AG09309 (cell line): ENCODE measurements at regions not wholly inside any gene's neighbourhood (a gene's known extent, or its start where the extent isn't known, plus 50 kb on each side); places are given as distances from the start of the nearest gene placed in this dataset.

Experiments used
- DNase-seq: peaks from one replicate; pipeline ENCODE4 v3.0.0-alpha.2; 2010; ENCODE audit warnings: low read depth
- H3K4me3 ChIP-seq: 2 replicates; pipeline ENCODE4 v1.5.1; 2011; ENCODE audit warnings: mild to moderate bottlenecking, low read depth, low read length, moderate library complexity; ENCODE audit not compliant: control insufficient read depth
- CTCF ChIP-seq: IDR thresholded peaks from 2 replicates; pipeline ENCODE4 v1.5.1; 2011; ENCODE audit warnings: mild to moderate bottlenecking, low read depth, low read length, inconsistent platforms; ENCODE audit not compliant: insufficient read depth, control insufficient read depth; ENCODE audit errors: missing control alignments

DNA sequence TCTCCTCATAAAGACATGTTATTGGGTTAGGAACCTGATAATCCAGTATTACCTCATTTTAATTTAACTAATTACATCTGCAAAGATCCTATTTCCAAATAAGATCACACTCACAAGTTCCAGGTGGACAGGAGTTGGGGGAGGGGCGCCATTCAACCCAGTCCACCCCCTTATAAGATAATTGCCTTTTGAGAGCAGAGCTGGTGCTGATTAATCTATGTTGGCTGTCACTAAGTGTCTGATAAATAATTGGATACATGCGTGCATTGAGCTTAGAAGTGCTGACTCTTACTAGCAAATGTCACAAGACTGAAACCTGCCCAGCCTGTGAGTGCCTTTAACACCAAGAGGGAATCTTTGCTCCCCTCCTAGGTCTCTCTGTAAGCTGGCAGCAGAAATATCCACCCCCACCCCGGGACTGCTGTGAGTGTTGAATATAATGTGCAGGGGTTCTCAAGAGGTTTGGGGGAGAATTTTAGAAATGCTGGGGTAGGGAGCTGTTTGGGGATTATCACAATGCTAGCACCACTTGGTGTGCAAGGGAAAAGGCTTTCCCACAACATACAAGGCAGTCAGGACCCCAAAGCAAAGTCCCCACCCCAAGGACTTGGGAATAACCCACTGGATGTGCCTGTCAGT, 87.5 kb downstream of the ANKRD60 start:
- no peak for DNase-seq

DNA sequence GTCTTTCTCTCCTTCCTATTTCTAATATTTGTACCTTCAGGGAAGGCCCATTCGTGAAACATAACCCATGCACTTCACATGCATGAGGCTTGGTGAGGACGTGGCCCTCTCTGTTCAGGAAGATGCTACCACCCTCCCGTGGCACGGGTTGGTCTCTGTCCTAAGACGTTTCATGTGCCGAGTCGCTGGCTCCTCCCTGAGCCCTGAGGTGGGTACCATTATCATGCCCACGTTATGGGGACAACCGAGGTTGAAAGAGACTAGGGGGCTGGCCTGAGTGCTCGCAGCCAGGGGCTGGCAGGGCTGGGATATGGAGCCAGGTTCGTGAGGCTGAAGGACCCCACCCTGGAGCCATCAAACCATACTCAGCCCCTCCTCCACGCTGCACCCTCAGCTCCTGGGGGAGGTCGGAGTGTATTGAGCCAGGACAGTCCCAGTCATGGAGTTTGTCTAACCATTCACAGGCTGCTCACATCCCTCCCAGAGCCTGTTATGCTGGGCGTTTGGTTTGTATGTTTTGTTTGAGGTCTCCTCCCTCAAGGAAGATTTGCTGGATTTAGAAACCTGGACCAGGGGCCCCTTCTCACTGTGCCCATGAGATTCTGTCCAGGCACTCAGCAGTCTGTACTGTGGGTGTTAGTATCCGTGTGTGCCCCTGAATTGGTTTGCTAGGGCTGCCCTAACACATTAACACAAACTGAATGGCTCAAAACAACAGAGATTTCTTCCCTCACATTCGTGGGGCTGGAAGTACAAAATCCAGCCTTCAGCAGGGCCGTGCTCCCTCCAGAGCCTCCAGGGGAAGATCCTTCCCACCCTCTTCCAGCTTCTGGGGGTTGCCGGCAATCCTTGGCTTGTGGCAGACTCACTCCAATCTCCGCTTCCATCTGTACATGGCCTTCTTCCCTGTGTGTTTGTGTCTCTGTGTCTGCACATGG, 88.3 kb downstream of the ANKRD60 start:
- TF ChIP-seq CTCF, result no peak
- H3K4me3 ChIP-seq, result no peak overlapping the region
- DNase-seq, result no peak

More for the DNA sequence above, 87.5 kb downstream of the ANKRD60 start:
- TF ChIP-seq CTCF, result no peak
- H3K4me3 ChIP-seq, result no peak overlapping the region

DNA sequence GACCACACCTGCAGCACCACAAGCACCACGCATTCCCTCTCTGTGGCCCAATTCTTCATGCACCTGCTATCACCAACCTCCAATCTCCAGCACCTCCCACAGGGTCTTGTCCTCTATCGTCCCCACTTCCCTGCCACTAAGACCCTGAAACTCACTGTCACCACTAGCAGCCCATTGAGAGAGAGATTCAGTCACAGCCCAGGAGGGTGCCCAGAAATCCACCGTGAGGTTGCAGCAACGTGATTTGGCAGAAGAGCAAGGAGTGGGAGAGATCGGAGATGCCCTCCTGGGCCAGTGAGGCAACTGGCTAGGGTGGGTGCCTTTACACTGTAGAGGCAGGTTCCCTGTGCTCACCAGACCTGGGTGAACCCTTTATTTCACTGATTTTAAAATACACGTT, 90.1 kb downstream of the ANKRD60 start:
- no peak for TF ChIP-seq CTCF
- H3K4me3 ChIP-seq, result no peak overlapping the region
- no peak for DNase-seq

DNA sequence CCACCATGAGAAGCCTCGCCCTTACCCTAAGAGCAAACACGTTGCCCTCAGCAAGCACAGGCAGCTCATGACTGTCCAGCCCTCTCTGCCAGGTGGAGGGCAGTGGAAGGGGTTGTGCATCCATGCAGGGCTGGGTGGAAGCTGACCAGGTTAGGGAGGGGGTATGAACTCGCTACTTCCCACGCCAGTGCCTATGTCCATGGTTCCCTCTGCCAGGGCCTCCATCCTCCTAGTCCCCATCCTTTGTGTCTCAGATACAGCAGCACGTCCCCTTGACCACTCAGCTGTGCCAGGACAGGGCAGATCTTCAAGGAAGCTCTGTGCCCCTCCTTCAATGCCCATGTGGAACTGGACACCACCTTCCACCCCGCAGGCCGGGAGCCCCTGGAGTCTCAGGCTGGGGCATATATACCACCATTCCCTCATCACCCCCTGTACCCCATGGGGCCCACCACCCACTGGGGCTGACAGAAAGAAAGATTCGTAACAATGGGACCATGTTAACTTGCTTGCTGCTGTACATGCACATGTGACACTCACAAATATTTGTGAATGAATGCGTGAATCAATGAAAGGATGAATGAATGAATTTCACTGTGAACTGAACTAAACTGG, 90.7 kb downstream of the ANKRD60 start:
- DNase-seq, result no peak

DNA sequence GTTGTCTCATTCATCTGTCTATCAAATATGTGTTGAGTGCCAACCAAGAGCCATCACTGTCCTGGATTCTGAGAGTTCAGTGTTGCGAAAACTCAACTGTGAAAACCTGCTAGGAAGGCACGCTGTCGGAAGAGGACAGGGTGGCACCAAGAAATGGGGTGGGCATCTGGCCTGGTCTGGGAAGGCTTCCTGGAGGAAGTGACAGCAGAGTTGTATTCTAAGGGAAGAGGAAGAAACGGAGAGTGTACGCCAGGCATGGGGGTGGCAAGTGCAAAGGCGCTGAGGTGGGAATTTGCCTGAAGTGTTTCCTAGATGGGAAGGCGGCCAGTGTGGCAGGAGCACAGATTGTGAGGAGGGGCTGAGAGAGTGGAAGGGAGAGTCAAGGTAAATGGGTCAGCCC, 91.2 kb downstream of the ANKRD60 start:
- no peak overlapping the region for H3K4me3 ChIP-seq
- TF ChIP-seq CTCF, result no peak
- no peak for DNase-seq

More for the DNA sequence above, 90.7 kb downstream of the ANKRD60 start:
- TF ChIP-seq CTCF, result no peak
- no peak overlapping the region for H3K4me3 ChIP-seq

DNA sequence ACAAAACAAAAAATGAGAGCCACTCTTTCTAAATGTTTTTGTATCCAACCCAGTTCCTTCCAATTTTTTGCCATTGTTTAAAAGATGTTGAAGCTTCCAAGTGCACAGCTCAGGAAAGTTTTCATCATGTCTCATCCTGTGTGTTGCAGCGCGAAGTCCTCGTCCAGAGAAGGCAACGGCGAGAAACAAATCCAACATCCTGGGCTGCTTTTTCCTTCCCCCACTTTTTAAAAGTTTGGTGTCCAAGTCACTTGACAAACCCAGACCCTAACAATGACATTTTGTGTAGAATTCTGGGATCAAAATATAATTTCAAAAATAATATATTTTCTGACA, 92.3 kb downstream of the ANKRD60 start:
- TF ChIP-seq CTCF, result no peak
- H3K4me3 ChIP-seq, result no peak overlapping the region
- no peak for DNase-seq
